T-helper 2 cell treated with Interferon-gamma antibody and Interleukin-4, amounts not matched to agents 100 ng/mL and 5 ng/mL, for 36 hours (primary cell): ENCODE measurements at regions not wholly inside any gene's neighbourhood (a gene's known extent, or its start where the extent isn't known, plus 50 kb on each side); places are given as distances from the start of the nearest gene placed in this dataset.
"Not testable (repeated sequence)": the region's sequence is repeated elsewhere in the genome, so short reads cannot be mapped to it uniquely, and the experiment has no call there.

Experiments used
- intact Hi-C: fragments of 100-400 bp; cut with micrococcal nuclease; formaldehyde crosslinking; loops from one replicate; pipeline ENCODE4 v1.15.1; 2023

DNA sequence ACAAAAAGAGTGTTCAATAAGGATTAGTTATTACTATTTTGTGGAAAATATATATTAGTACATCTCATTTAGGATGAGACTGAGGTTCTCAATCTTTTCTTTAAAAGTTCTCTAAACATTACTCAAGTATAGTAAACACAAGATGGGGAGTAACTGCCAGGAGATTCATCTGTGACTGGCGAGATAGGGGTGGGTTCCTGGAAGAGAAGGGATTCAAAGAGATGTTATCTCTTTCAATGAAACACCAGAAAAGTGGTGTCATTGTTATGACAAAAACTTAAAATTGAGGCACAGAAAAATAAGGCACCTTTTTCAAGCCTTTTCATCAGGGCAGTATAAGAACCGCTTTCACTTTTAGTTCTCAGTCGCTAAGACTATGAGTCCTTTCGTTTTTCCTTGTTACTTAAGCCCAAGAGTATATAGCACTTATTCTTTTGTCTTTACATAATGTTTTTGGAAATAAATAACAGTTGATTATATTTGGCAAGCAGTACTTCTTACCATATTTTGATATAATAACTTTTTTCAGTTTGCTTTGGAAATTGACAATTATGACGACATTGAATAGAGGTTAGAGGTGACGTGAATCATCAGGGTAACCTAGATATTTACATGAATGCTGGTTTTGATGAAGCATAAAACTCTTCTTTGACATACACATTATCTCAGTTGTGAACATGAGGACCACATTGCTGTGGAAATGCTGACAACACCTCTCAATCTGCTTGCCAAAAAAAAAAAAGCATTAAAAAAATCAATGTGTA, 393.9 kb upstream of the TCF4 start:
- intact Hi-C loops = no loop called here

DNA sequence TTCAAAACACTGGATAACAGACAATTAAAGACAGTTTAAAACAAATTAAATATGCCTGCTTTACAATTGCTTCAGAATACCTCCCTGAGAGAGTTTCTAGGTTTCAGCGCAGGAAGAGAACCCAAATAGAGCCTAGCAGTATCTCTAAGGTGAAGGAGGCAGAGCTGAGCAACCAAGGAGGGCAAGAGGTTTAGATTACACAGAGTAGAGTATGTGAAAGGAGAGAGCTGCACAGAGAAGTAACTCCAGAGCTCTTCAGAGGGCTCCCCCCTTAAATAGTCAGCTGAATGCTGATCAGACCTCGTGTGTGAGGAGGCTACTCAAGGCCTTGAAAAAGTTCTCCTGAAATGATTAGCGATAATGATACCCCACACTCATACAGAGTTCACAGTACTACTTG, 386.5 kb upstream of the TCF4 start:
- intact Hi-C loops = no loop called here

DNA sequence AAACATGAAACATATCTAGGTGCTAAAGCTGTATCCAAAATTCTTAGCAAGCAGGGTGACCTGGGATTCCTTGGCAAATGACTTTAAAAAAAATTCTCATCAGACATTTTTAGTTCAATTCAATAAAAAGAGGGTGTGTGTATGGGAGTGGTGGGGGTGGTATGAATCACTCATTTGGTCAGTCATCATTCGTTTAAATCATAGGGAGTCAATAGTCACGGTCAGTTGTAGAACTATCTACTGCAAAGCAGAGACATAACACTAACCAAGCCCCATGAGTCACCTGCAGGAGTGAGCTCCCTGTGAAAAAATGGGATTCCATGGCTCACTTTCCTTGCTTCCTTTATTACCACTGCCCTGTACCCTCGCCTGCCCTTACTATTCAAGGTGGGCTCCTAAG, 380.6 kb upstream of the TCF4 start:
- intact Hi-C loops = no loop called here

DNA sequence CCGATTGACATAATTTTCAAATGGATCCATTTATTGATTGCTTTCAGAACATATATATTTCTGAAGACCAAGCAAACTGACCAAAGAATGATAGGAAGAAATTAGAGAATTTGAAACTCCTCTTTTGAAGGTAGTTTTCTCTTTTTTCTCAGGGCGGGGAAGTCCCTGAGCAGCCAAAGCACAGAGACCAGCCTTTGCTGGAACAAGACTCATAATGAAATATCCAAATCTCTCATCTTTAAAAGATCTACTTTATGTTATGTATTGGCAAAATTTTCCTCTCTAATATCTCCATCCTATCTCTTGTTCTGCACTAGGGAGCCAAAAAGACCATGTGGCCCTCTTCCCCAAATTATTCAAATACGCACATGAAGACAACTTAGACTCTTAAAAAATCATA, 379.0 kb upstream of the TCF4 start:
- intact Hi-C loops = no loop called here

DNA sequence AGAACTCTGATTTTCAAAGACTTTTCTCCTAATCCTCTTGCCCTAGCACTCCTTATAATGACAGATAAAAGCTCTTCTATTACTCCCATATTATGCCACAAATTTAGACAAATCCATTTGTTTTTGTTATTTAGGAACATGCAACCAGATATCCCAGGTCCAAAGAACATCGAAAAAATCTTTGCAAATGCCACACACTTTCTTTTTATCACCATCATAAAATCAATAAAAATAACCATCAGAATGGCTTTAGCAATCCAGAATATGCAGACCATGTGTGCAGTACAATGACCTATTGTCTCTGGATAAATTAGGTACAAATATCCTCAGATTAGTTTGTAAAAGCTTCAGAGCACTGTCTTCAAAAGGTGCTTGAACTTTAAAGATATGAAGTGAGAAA, 376.2 kb upstream of the TCF4 start:
- intact Hi-C loops = no loop called here

DNA sequence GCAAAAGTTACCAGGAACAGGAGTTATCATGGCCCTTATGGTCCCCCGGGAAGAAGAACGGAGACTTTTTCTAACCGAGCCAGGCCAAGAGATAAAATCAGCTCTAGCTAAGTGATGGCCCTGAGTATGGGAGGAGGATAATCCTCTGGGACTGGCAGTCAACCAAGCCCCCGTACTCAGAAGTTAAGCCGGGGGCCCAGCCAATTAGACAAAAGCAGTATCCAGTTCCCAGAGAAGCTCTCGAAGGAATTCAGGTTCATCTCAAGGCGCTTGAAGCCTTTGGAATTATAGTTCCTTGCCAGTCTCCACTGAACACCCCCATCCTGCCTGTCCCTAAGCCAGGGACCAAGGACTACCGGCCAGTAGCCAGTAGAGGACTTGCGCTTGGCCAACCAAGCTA, 365.3 kb upstream of the TCF4 start:
- intact Hi-C loops = no loop called here

DNA sequence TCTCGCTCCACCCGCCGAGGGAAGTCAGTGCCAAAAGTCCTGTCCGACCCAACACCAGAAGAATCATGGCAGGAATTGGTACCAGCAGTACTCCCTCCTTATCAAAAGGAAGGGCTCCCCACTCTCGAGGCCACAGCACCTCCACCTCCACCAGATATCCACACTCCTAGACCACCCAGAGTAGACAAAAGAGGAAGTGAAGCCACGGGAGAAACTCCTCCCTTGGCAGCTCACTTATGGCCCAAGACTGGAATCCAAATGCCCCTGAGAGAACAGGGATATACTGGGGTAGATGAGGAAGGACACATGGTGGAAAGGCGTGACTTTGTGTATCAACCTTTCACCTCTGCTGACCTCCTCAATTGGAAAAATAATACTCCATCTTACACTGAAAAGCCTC, 363.7 kb upstream of the TCF4 start:
- intact Hi-C loops = not testable (repeated sequence)

DNA sequence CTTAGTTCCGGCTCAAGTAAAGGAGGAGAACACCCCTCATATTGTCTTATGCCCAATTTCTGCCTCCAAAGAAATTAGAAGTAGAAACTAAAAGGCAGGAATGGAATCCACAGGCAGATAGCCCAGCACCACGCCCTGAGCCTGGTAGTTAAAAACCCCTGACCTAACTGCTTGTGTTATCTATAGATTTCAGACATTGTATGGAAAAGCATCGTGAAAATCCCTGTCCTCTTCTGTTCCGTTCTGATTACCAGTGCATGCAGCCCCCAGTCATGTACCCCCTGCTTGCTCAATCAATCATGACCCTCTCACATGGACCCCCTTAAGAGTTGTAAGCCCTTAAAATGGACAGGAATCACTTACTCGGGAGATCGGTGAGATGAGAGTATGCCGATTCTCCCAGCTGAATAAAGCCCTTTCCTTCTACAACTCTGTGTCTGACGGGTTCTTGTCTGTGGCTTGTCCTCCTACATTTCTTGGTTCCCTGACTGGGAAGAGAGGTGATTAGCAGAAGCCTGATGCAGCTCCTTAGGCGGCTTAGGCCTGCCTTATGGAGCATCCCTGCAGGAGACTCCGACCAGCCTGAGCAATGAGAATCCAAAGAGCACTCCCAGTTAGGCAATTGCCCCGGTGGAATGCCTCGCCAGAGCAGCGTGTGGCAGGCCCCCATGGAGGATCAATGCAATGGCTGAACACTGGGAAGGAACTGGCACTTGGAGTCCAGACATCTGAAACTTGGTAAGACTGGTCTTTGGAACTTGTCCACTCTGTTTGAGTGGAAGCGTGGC, 362.6 kb upstream of the TCF4 start:
- intact Hi-C loops = no loop called here

DNA sequence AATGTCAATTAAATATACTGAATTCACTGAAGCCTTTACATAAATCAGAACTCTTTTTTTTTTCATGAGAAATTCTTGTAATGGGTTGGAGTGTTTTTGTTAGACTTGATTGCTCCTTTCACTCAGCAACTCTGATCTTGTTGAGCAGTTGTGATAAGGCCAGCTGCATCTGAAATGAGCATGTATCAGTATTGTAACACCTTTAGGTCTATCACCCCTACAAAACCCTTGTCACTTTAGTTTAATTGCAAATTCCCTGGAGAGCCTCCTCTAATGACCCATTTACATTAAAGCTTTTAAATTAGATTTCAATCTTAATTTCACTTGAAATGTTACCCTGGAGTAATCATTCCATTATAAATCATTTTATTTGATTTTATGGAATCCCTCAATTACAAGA, 346.8 kb upstream of the TCF4 start:
- intact Hi-C loops = no loop called here

DNA sequence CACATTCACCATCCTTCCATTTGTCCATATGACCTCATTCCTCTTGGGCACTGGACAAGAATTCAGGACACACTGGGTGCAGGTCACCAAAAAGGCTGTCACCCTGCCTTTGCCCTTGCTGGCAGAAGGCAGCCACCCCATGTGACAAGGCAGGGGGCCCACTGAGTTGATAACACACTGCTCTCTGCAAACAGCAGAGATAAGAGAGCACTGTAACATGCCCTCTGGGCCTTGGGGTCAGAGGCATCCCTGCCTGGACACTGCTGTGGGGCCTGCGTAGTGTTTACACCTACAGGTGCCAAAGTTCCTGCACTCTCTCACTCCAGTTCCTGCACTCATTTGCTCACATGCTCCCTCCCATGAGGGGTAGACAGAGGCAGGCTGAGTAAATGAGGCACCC, 344.7 kb upstream of the TCF4 start:
- intact Hi-C loops = no loop called here

DNA sequence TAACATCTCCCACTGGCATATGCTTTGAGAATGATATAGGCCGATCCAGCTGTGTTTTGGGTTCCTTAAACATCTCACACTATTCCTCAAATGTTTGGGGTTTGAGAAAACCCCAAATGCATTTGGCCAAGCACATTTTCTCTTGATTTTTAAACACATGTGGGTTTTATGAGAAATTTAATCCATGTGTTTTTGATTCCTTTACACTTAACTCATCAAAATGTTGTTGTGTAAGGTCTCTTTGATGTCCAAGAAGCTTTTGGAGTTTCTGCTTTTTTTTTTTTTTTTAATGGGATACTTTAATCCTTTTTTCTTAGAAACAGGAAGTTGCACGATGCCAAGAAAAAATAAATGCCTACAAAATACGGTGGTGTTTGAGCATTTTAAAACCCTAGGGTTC, 339.8 kb upstream of the TCF4 start:
- intact Hi-C loops = no loop called here

DNA sequence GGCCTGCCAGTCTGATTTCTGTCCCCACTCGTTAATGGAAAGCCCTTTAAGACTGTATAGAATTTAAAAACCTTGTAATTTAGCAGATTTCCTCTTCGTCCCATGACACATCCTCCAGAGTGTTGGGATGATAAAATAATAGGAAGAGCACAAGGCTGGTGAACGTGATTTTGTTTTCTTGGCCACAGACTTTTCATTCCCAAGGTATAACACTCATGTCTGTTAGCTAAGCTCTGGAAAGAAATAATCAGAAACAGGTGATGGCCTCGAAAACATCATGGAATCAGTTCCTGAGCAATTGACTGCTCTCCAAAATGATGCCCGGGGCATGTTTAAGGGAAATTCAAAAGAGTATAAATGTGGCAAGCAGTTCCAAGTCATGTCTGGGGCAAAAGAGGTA, 337.8 kb upstream of the TCF4 start:
- intact Hi-C loops = no loop called here

DNA sequence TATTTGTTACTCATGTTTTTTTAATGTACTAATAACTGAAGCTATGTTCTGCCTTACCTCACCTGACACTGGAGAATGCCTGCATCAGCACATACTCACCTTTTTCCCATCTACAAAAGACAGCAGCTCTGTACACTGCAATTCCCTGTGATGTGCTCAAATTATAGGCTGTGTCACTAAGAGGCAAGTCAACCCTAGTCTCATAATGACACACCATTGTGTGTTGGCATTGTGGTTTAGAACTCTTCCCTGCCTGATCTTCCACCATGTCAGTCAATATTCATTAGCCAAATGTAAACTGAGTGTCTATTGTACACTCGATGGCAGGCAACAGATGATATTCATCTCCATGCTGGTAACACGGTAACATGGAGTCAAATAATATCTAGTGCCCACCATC, 332.1 kb upstream of the TCF4 start:
- intact Hi-C loops = no loop called here

DNA sequence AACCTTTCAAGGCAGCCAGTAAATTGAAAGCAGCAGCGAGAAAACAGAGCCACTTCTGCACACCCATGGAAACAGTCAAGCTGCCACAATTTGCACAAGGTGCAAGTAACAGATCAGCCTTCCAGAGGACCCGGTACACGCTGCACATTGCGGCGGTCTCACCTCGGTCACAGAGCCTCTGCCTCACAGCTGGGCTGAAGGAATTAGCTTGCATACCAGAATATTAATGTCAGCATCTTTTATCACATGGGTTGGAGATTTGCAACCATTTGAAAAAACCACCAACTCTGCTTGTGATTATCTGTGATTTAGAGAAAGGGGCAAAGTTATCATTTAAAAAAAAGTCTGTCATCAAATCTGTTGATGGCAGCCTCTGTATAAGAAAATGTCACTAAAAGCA, 330.5 kb upstream of the TCF4 start:
- intact Hi-C loops = no loop called here

DNA sequence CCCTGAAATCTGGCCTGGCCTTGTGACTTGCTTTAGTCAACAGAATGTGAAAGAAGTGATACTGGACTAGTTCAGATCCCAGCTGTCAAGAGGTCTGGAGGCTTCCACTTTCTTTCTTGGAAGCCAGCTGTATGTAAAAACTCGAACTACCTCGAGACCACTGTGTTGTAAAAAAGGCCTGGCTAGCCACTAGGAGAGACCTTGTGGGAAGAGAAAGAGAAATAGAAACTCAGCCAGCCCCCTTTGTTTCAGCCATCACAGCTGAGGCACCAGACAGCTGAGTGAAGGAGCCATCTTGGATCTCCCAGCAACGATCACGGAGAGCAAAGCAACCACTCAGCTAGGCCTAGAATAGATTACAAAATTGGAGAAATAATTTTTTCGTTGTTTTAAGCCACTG, 324.9 kb upstream of the TCF4 start:
- intact Hi-C loops = no loop called here

DNA sequence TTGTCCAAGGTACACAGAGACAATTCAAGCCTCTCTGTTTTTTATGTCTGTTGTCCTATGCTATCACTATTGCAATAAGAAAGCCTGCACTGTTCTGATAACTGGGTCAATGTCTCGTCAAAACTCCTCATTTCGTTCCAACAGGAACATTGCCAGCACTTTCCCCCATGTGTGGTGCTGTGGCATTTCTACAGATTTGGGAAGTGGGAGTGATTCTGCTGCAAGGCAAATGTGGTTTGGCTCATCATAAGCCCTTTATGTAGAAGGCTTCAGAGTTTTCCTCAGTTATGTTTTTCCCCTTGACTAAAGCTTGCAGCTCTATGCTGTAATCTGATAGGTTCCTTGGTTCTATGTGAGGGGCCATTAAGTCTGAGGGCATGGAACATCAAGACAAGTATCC, 324.1 kb upstream of the TCF4 start:
- intact Hi-C loops = no loop called here

DNA sequence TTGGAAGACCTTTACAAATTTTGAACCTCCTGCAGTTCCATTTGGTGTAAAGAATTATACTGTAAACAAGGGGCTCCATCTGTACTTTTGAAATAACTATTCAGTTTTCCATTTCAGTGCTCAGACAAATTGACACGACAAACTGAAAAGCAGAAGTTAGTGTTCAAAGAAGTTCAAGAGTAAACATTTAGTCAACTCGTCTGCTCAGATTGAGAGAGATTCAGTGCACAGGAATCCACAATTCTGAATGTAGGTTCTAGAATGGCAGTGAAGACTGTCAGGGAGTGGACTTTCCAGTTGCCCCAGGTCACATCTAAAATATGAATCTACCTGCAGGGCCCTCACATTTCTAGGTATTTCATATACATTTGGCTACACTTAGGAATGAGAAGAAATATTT, 322.3 kb upstream of the TCF4 start:
- intact Hi-C loops = no loop called here

DNA sequence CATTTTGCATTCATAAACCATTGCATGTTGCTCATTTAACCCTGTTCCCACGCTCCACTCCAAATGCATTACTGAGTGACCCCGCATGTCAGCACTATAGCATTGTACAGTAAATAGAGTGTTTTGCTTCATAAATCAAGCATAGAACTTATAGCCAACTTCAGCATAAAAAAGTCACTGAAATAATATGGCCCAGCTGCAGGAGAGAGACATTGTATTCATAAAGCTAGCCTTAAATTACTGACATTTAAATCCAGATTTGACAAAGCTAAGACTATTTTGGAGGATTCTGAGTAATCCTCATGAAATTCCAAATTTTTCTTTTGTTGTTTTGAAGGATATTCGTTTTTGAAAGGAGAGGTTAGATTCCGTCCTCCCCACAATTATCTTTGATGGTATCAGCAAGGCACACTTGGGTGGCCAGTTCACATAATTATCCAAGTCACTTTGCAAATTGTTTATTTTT, 320.9 kb upstream of the TCF4 start:
- intact Hi-C loops = no loop called here

DNA sequence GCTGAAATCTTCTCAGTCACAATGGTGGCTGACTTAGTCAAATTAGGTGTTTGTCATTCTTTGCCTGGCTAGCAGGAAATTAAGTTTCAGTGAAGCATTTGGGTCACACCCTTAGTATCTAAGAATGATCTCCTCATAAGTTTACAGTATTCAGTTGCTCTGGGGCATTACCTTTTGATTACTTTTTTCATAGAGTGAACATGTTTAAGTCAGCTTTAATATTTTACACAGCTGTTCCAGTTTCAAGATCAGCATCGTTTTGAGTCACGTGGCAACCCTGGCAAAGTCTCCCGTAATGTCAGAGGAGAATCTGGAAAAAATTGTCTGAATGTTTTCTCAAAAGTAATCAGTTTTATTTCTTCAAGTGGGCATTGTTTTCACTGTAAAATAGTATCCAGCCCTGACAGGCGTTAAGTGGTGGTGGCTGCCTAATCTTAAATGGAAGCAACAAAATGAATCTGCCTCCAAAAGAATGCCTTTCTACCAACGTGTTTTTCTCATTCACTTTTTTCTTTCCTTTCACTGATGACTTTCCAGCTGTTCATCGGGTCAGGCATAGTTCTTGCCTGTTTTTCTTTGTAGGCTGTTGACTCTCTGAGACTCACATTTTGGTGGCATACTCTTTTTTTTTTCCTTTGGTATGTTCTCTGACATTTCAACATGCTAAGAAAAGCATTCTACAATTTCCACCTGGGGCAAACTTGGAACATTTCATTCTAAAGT, 319.6 kb upstream of the TCF4 start:
- intact Hi-C loops = no loop called here

DNA sequence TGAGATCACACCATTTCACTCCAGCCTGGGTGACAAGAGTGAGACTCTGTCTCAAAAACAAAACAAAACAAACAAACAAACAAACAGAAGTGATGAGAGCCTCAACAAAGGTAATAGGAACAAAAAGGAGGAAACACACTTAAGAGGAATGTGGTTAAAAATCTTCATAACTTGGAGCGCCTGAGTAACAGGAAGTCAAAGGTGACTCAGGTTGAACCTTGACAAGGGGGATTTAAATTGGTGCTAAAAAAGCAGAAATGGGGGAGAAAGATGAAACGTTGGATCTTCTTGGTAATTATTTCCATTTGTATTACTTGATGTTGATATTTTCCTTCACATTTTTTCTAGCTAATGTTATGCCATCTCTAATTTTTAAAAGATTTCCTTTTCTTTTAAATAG, 318.5 kb upstream of the TCF4 start:
- intact Hi-C loops = no loop called here

DNA sequence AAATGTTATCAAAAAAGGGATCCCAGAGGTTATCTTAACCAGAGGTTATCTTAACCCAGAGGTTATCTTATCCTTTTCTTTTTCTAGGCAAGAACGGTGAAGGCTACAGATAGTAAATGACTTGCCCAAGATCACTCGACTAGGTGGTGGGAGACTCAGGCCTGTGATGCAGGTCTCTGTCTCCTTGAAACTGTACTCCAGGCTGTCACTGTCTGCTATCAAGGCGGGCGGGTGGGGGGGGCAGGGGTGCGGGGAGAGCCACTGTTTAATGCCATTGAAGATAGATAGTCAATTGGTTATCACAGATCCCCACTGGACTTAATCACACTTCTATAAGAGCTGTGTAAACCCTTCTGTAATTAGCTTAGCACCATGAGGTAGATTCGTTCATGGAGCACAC, 315.9 kb upstream of the TCF4 start:
- intact Hi-C loops = no loop called here

DNA sequence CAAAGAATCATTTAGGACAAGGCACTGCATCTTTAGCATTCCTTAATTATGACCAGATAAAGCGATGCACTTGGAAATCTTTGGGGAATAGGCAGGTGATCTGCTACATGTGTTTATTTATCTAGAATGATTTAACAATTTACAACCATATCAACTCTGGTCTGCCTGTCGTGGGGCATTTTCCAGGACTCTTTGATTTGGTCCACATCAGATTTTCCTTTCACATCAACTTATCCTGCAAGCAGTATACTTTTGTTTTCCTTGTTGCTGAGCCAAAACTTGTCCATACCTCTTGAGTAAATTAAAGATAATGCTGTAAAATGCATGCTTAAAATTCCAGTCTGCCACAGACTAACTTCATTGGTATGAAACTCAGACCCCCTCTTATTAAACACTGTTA, 312.4 kb upstream of the TCF4 start:
- intact Hi-C loops = no loop called here
